ENCODE measurements at regions not wholly inside any gene's neighbourhood (a gene's known extent, or its start where the extent isn't known, plus 50 kb on each side); places are given as distances from the start of the nearest gene placed in this dataset.
"Not testable (repeated sequence)": the region's sequence is repeated elsewhere in the genome, so short reads cannot be mapped to it uniquely, and the experiment has no call there.

- no peaks in the 10 kb centered on the region for H3K4me1 ChIP-seq (ENCODE audit: control insufficient read depth in 1 of 2, insufficient read depth in 2 of 2, low read length in 2 of 2)
- no peaks in the 10 kb centered on the region for H3K27me3 ChIP-seq (ENCODE audit: low read depth, low read length)
- H3K9me3 ChIP-seq (ENCODE audit: control insufficient read depth in 1 of 2, low read length in 2 of 2): no peaks in the 10 kb centered on the region
- no peaks in the 10 kb centered on the region for H3K36me3 ChIP-seq (ENCODE audit: control insufficient read depth in 1 of 2, insufficient read depth in 2 of 2, low read length in 2 of 2)
- no peak overlapping the region for H3K4me3 ChIP-seq (ENCODE audit: low read depth in 1 of 2, low read length in 2 of 2)
- no peak overlapping the region for H3K27ac ChIP-seq (ENCODE audit: low read length)
These were observed 2120.6 kb upstream of the RAG2 start for GRCh38 chr11:38718659-38719058.

- H3K4me1 ChIP-seq (ENCODE audit: control insufficient read depth in 1 of 2, insufficient read depth in 2 of 2, low read length in 2 of 2): no peaks in the 10 kb centered on the region
- no peak overlapping the region for H3K4me3 ChIP-seq (ENCODE audit: low read depth in 1 of 2, low read length in 2 of 2)
- H3K27me3 ChIP-seq (ENCODE audit: low read depth, low read length): no peaks in the 10 kb centered on the region
- H3K36me3 ChIP-seq (ENCODE audit: control insufficient read depth in 1 of 2, insufficient read depth in 2 of 2, low read length in 2 of 2): no peaks in the 10 kb centered on the region
- no peaks in the 10 kb centered on the region for H3K9me3 ChIP-seq (ENCODE audit: control insufficient read depth in 1 of 2, low read length in 2 of 2)
- H3K27ac ChIP-seq (ENCODE audit: low read length): no peak overlapping the region
These were observed 2120.0 kb upstream of the RAG2 start for GRCh38 chr11:38718049-38718448.

- Histone ChIP-seq H3K4me3 (ENCODE audit: low read depth in 1 of 2, low read length in 2 of 2) (no peak overlapping the region), H3K27me3 (ENCODE audit: low read depth, low read length) (no peaks in the 10 kb centered on the region), H3K9me3 (ENCODE audit: control insufficient read depth in 1 of 2, low read length in 2 of 2) (no peaks in the 10 kb centered on the region), H3K36me3 (ENCODE audit: control insufficient read depth in 1 of 2, insufficient read depth in 2 of 2, low read length in 2 of 2) (no peaks in the 10 kb centered on the region), H3K4me1 (ENCODE audit: control insufficient read depth in 1 of 2, insufficient read depth in 2 of 2, low read length in 2 of 2) (no peaks in the 10 kb centered on the region), H3K27ac (ENCODE audit: low read length) (no peak overlapping the region)
These were observed 2113.1 kb upstream of the RAG2 start for GRCh38 chr11:38711110-38711509.

DNA sequence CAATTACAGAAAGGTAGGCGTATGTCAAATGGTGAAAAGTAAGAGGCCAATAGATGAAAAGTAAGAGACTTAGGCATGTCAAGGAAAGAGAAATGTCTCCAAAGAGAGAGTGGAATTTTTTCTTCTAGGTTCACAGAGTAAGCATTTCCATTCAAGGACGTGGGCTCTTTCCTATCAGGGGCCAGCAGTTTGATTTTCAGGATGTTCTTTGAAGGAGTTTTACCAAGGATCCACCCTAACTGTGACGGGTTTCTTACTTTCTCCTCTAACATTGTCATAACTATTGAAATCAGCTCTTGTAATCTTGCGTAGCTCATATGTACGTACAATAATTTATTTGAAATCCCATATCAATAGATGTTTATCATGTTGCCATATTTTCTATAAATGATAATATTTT, 2112.2 kb upstream of the RAG2 start:
- Histone ChIP-seq H3K4me1 (ENCODE audit: control insufficient read depth in 1 of 2, insufficient read depth in 2 of 2, low read length in 2 of 2) (no peaks in the 10 kb centered on the region), H3K4me3 (ENCODE audit: low read depth in 1 of 2, low read length in 2 of 2) (no peak overlapping the region), H3K27me3 (ENCODE audit: low read depth, low read length) (no peaks in the 10 kb centered on the region), H3K36me3 (ENCODE audit: control insufficient read depth in 1 of 2, insufficient read depth in 2 of 2, low read length in 2 of 2) (no peaks in the 10 kb centered on the region), H3K9me3 (ENCODE audit: control insufficient read depth in 1 of 2, low read length in 2 of 2) (no peaks in the 10 kb centered on the region), H3K27ac (ENCODE audit: low read length) (no peak overlapping the region)

DNA sequence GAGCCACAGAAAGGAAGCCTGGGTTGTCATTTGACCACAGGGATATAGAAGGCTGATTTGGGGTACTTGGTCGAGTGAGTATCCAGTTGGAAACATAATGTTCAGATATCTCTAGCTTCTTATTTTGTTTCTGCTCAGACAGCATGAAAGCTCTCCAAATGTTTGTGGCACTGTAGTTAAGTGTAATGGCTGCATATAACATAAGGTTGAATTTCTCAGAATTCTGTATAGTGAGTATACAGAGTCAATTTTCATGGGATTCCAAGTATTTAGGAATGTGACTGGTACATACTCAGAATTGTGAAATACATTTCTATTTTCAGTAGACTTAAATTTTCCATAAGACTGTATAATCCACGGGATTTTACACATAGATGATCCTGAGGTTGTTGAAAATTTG, 2102.1 kb upstream of the RAG2 start:
- H3K4me1 ChIP-seq (ENCODE audit: control insufficient read depth in 1 of 2, insufficient read depth in 2 of 2, low read length in 2 of 2): no peaks in the 10 kb centered on the region
- no peaks in the 10 kb centered on the region for H3K9me3 ChIP-seq (ENCODE audit: control insufficient read depth in 1 of 2, low read length in 2 of 2)
- H3K27me3 ChIP-seq (ENCODE audit: low read depth, low read length): no peaks in the 10 kb centered on the region
- no peak overlapping the region for H3K4me3 ChIP-seq (ENCODE audit: low read depth in 1 of 2, low read length in 2 of 2)
- no peak overlapping the region for H3K27ac ChIP-seq (ENCODE audit: low read length)
- H3K36me3 ChIP-seq (ENCODE audit: control insufficient read depth in 1 of 2, insufficient read depth in 2 of 2, low read length in 2 of 2): no peaks in the 10 kb centered on the region

DNA sequence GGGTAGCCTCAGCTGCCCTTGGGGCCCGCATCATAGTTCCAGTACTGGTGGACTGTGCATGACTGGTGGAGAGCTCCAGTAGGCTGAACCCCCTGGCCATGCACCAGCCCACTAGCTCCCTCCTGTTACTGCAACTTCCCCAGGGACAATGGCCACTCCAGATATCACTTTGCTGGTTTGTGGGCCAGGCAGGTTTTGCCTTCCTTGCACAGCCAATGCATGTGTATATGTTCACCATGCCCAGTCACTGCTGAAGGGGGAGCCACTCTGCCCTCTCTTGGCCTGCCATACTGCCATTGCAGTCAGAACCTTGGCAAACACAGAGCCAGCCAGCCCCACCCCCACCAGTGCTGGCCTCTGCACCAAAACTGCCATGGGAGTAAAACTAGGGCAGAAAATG, 2095.3 kb upstream of the RAG2 start:
- H3K4me3 ChIP-seq (ENCODE audit: low read depth in 1 of 2, low read length in 2 of 2): no peak overlapping the region
- no peaks in the 10 kb centered on the region for H3K36me3 ChIP-seq (ENCODE audit: control insufficient read depth in 1 of 2, insufficient read depth in 2 of 2, low read length in 2 of 2)
- H3K27me3 ChIP-seq (ENCODE audit: low read depth, low read length): no peaks in the 10 kb centered on the region
- H3K9me3 ChIP-seq (ENCODE audit: control insufficient read depth in 1 of 2, low read length in 2 of 2): no peaks in the 10 kb centered on the region
- H3K4me1 ChIP-seq (ENCODE audit: control insufficient read depth in 1 of 2, insufficient read depth in 2 of 2, low read length in 2 of 2): no peaks in the 10 kb centered on the region
- no peak overlapping the region for H3K27ac ChIP-seq (ENCODE audit: low read length)

GRCh38 chr11:38690211-38690610, 2092.2 kb upstream of the RAG2 start:
- H3K9me3 ChIP-seq (ENCODE audit: control insufficient read depth in 1 of 2, low read length in 2 of 2); H3K4me3 ChIP-seq (ENCODE audit: low read depth in 1 of 2, low read length in 2 of 2); H3K4me1 ChIP-seq (ENCODE audit: control insufficient read depth in 1 of 2, insufficient read depth in 2 of 2, low read length in 2 of 2); H3K27ac ChIP-seq (ENCODE audit: low read length); H3K36me3 ChIP-seq (ENCODE audit: control insufficient read depth in 1 of 2, insufficient read depth in 2 of 2, low read length in 2 of 2); H3K27me3 ChIP-seq (ENCODE audit: low read depth, low read length): not testable (repeated sequence)

GRCh38 chr11:38687008-38687407, 2089.0 kb upstream of the RAG2 start:
- Histone ChIP-seq H3K36me3 (ENCODE audit: control insufficient read depth in 1 of 2, insufficient read depth in 2 of 2, low read length in 2 of 2) (no peaks in the 10 kb centered on the region), H3K9me3 (ENCODE audit: control insufficient read depth in 1 of 2, low read length in 2 of 2) (no peaks in the 10 kb centered on the region), H3K4me3 (ENCODE audit: low read depth in 1 of 2, low read length in 2 of 2) (no peak overlapping the region), H3K27me3 (ENCODE audit: low read depth, low read length) (no peaks in the 10 kb centered on the region), H3K4me1 (ENCODE audit: control insufficient read depth in 1 of 2, insufficient read depth in 2 of 2, low read length in 2 of 2) (no peaks in the 10 kb centered on the region), H3K27ac (ENCODE audit: low read length) (no peak overlapping the region)

- Histone ChIP-seq H3K4me3 (ENCODE audit: low read depth in 1 of 2, low read length in 2 of 2) (no peak overlapping the region), H3K27me3 (ENCODE audit: low read depth, low read length) (no peaks in the 10 kb centered on the region), H3K4me1 (ENCODE audit: control insufficient read depth in 1 of 2, insufficient read depth in 2 of 2, low read length in 2 of 2) (no peaks in the 10 kb centered on the region), H3K9me3 (ENCODE audit: control insufficient read depth in 1 of 2, low read length in 2 of 2) (no peaks in the 10 kb centered on the region), H3K27ac (ENCODE audit: low read length) (no peak overlapping the region), H3K36me3 (ENCODE audit: control insufficient read depth in 1 of 2, insufficient read depth in 2 of 2, low read length in 2 of 2) (no peaks in the 10 kb centered on the region)
These were observed 2085.4 kb upstream of the RAG2 start for GRCh38 chr11:38683484-38683883.

DNA sequence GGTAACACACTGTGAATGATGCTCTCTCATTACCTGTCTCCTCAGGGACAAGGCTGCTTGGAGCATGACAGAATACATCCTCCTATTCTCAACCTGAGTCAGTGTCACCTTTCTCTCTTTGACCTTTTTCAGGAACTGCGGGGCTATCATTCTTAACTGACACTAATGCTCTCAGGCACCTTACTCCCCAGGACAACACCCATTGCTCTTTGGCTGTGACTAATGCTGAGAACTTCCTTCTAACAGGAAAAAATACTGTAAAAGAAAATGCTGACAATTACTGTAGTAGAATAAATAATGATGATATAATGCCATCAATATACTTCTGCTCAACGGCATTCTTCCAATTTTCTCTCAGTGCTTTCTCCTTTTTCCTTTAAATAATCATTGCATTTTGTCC, 2082.7 kb upstream of the RAG2 start:
- no peaks in the 10 kb centered on the region for H3K9me3 ChIP-seq (ENCODE audit: control insufficient read depth in 1 of 2, low read length in 2 of 2)
- H3K4me3 ChIP-seq (ENCODE audit: low read depth in 1 of 2, low read length in 2 of 2): no peak overlapping the region
- H3K36me3 ChIP-seq (ENCODE audit: control insufficient read depth in 1 of 2, insufficient read depth in 2 of 2, low read length in 2 of 2): no peaks in the 10 kb centered on the region
- no peaks in the 10 kb centered on the region for H3K27me3 ChIP-seq (ENCODE audit: low read depth, low read length)
- no peak overlapping the region for H3K27ac ChIP-seq (ENCODE audit: low read length)
- H3K4me1 ChIP-seq (ENCODE audit: control insufficient read depth in 1 of 2, insufficient read depth in 2 of 2, low read length in 2 of 2): no peaks in the 10 kb centered on the region

DNA sequence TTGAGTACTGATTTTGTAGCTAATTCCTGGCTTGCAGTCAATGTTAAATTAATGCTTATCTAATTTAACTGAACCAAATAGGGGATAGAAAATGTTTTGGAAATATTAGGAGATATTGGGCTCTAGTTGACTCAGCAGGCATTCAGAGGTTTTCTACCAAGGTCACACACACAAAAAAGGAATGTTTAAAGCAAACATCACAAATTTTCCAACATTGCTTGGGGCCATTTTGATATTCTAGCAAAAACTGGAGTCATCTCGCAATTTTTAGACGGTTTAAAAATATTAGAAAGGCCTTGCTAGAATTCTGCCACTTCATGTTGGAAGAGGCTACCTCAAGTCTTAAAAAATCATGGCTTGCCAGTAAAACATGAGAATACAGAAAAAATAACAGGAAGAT, 2082.1 kb upstream of the RAG2 start:
- Histone ChIP-seq H3K27ac (ENCODE audit: low read length) (no peak overlapping the region), H3K36me3 (ENCODE audit: control insufficient read depth in 1 of 2, insufficient read depth in 2 of 2, low read length in 2 of 2) (no peaks in the 10 kb centered on the region), H3K9me3 (ENCODE audit: control insufficient read depth in 1 of 2, low read length in 2 of 2) (no peaks in the 10 kb centered on the region), H3K4me1 (ENCODE audit: control insufficient read depth in 1 of 2, insufficient read depth in 2 of 2, low read length in 2 of 2) (no peaks in the 10 kb centered on the region), H3K4me3 (ENCODE audit: low read depth in 1 of 2, low read length in 2 of 2) (no peak overlapping the region), H3K27me3 (ENCODE audit: low read depth, low read length) (no peaks in the 10 kb centered on the region)

DNA sequence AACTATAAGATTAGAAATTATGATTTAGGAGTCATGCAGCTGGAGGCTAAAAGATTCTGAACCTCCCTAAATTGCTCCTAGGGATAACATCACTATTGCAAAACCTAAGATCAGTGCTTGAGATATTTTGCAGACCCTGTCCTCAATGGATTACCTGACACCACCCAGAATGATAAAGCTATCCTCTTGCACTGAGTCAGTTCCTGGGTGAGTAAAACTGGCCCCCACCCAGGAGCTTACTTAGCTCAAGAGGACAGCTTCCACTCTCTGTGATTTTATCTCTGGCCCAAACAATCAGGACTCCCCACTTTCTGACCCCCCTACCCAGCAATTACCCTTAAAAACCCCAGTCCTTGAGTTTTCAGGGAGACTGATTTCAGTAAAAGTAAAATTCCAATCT, 2074.4 kb upstream of the RAG2 start:
- Histone ChIP-seq H3K36me3 (ENCODE audit: control insufficient read depth in 1 of 2, insufficient read depth in 2 of 2, low read length in 2 of 2) (no peaks in the 10 kb centered on the region), H3K27ac (ENCODE audit: low read length) (no peak overlapping the region), H3K27me3 (ENCODE audit: low read depth, low read length) (no peaks in the 10 kb centered on the region), H3K4me1 (ENCODE audit: control insufficient read depth in 1 of 2, insufficient read depth in 2 of 2, low read length in 2 of 2) (no peaks in the 10 kb centered on the region), H3K9me3 (ENCODE audit: control insufficient read depth in 1 of 2, low read length in 2 of 2) (no peaks in the 10 kb centered on the region), H3K4me3 (ENCODE audit: low read depth in 1 of 2, low read length in 2 of 2) (no peak overlapping the region)
